Ovary (tissue), 7 donors: ENCODE measurements at regions not wholly inside any gene's neighbourhood (a gene's known extent, or its start where the extent isn't known, plus 50 kb on each side); places are given as distances from the start of the nearest gene placed in this dataset.
"Not testable (repeated sequence)": the region's sequence is repeated elsewhere in the genome, so short reads cannot be mapped to it uniquely, and the experiment has no call there.

Experiments
- DNase-seq, 5 donors: peaks; one replicate each; pipeline ENCODE4 v3.0.0-alpha.2; 2019 to 2020
- H3K27ac ChIP-seq, 2 donors: fragments of 200-600 bp; one replicate each; pipeline versions ENCODE4 v1.5.1 to v1.8.0; 2019 to 2022
- H3K27me3 ChIP-seq: fragments of 200-600 bp; one replicate; pipeline ENCODE4 v1.8.0; 2022
- H3K36me3 ChIP-seq: fragments of 200-600 bp; sonication (generic); one replicate; pipeline ENCODE4 v1.5.1; 2019
- H3K4me1 ChIP-seq: one replicate; pipeline ENCODE4 v1.8.1; 2013; ENCODE audit warnings: mild to moderate bottlenecking, moderate library complexity; ENCODE audit not compliant: insufficient read depth
- H3K4me3 ChIP-seq: fragments of 200-600 bp; sonication (generic); one replicate; pipeline ENCODE4 v1.5.1; 2017
- H3K9me3 ChIP-seq, 2 donors: fragments of 200-600 bp in 1 of 2; sonication (generic) in 1 of 2; one replicate each; pipeline versions ENCODE4 v1.5.1 to v1.8.1; 2013 to 2019; ENCODE audit warnings: mild to moderate bottlenecking in 1 of 2, moderate library complexity in 1 of 2
- EP300 ChIP-seq: sonication (generic); formaldehyde crosslinking; IDR thresholded peaks from one replicate; pipeline ENCODE4 v1.6.1; 2017; ENCODE audit warnings: antibody characterized with exemption
- POLR2A ChIP-seq: fragments of 450-650 bp; IDR thresholded peaks from one replicate; pipeline ENCODE4 v1.6.1; 2017; ENCODE audit warnings: antibody characterized with exemption, mild to moderate bottlenecking, moderate library complexity
- WGBS, 3 donors: extraction: QIAGEN DNeasy Blood & Tissue Kit in 1 of 3; methylation state at CpG; one replicate each; pipeline versions ENCODE4 v1.1.5 to v1.1.7; 2013 to 2017; 5-methylcytosine and 5-hydroxymethylcytosine counted together
- intact Hi-C, 4 donors: fragments of 100-400 bp; cut with DNase I; formaldehyde crosslinking; loops; one replicate each; pipeline versions ENCODE4 v1.11.0 to v1.15.1; 2022 to 2023
- TF ChIP-seq, protein P1 (sequence below), 3 donors: fragments of 450-650 bp in 2 of 3; fragments of 200-600 bp in 1 of 3; IDR thresholded peaks; one replicate each; pipeline versions ENCODE4 v1.5.1 to v1.8.0; 2016 to 2022; ENCODE audit warnings: antibody characterized with exemption in 3 of 3, mild to moderate bottlenecking in 1 of 3
- donor health status: DM: no; HTN: no; CAD: no; lungs with moderate emphysema.
- donor health status: DM: no; HTN: no; CAD: no.
- donor health status: Bipolar disorder and iron deficiency.
- donor health status: DM: no; HTN: no; CAD: no.
- donor health status: DM: yes; HTN: yes; CAD: no.

DNA sequence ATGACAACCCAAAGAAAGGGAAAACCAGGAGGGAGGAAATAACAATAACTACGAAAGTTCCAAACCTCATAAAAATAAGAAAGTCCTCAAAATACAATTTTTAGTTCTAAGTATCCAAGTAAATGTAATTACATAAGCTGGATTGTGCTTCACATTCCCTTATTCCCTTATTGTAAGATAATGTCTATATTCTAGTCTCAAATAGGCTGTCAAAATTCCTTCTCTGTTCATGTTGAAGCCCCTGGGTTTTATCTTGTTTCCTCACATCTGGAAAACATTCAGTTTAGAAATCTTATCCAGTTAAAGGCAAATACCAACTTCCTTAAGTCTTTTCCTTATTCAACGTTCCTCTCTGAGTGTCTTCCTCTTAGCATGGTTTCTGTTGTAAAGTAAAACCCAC lies 282.3 kb downstream of the CD109 start:
- 62 to 66% (median 65%) methylated on average over 2 of the region's 2 CpGs for WGBS, 3 donors
- no peaks in the 10 kb centered on the region for H3K36me3 ChIP-seq
- no peak for DNase-seq
- intact Hi-C loops = no loop called here
- H3K9me3 ChIP-seq = no peaks in the 10 kb centered on the region
- TF ChIP-seq POLR2A (no peak), EP300 (no peak)
- TF ChIP-seq, protein P1, sequence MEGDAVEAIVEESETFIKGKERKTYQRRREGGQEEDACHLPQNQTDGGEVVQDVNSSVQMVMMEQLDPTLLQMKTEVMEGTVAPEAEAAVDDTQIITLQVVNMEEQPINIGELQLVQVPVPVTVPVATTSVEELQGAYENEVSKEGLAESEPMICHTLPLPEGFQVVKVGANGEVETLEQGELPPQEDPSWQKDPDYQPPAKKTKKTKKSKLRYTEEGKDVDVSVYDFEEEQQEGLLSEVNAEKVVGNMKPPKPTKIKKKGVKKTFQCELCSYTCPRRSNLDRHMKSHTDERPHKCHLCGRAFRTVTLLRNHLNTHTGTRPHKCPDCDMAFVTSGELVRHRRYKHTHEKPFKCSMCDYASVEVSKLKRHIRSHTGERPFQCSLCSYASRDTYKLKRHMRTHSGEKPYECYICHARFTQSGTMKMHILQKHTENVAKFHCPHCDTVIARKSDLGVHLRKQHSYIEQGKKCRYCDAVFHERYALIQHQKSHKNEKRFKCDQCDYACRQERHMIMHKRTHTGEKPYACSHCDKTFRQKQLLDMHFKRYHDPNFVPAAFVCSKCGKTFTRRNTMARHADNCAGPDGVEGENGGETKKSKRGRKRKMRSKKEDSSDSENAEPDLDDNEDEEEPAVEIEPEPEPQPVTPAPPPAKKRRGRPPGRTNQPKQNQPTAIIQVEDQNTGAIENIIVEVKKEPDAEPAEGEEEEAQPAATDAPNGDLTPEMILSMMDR (IDR thresholded peaks at IDR 0.05) = no peak
- H3K4me1 ChIP-seq = no peaks in the 10 kb centered on the region
- no peak overlapping the region for H3K27ac ChIP-seq
- H3K27me3 ChIP-seq = no peaks in the 10 kb centered on the region
- no peak overlapping the region for H3K4me3 ChIP-seq

DNA sequence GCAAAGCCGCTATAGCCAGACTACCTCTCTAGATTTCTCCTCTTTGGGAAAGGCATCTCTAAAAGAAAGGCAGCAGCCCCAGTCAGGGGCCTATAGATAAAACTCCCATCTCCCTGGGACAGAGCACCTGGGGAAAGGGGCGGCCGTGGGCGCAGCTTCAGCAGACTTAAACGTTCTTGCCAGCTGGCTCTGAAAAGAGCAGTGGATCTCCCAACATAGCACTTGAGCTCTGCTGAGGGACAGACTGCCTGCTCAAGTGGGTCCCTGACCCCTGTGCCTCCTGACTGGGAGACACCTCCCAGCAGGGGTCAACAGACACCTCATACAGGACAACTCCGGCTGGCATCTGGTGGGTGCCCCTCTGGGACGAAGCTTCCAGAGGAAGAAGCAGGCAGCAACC lies 276.5 kb downstream of the CD109 start:
- intact Hi-C loops = loop anchor here in 1 of 4 donors (5.0 kb wide), 1 partner anchor 1235 kb away; the partner anchor contains the start of gene COL12A1
- not testable (repeated sequence) for H3K27me3 ChIP-seq, H3K4me1 ChIP-seq, H3K36me3 ChIP-seq, DNase-seq, H3K9me3 ChIP-seq, H3K27ac ChIP-seq, H3K4me3 ChIP-seq
- 88 to 95% (median 92%) methylated on average over 7 of the region's 7 CpGs for WGBS, 3 donors

DNA sequence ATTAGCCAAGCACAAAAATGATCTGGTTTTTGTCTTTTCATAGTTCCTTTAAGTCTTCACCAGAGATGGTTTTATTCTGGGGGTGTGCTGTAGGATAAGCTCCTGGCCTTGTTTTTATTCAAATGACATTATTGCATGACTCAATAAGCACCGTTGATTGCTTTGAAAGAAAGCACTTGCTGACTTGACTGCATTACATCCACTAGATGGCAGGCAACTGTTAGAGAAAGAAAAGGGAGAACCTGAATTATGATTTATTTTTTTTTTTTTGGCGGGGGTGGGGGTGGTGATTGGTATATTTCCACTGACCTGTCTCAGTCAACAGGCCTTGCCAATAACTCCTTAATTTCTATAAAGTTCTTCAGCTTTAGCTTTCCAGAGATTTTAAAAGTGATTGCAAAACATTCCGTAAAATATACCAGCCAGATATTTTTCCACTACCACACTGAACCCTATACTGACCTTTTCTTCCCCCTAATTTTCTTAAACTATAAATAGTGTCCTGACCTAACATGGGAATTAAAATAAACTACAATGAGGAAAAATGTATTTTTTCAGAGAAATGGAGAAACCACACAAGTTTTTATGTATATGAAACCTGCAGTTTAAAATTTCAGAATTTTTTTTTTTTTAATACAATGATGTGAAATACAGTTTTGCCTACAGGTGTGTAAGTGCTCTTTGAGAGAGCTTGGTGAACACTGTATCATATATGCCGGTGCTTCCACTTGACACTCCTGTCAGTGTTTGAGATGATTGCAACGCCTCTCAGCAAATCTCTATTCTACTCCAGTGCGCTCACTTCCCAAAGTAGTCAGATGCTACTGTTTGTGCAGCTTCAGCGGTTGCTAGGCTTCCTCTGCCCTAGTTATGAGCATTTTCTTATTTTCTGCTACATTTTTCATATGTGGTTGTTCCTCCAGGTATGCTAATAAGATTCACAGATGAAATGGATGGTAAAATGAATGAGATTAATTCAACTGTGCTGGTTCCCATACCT lies 274.3 kb downstream of the CD109 start:
- Histone ChIP-seq H3K4me3 (no peak overlapping the region), H3K27ac (no peak overlapping the region), H3K4me1 (no peaks in the 10 kb centered on the region), H3K9me3 (no peaks in the 10 kb centered on the region), H3K36me3 (no peaks in the 10 kb centered on the region), H3K27me3 (no peaks in the 10 kb centered on the region)
- DNase-seq = no peak
- intact Hi-C loops = loop anchor here in 2 of 4 donors (5.0 to 10.0 kb wide), 2 partner anchors 1237 to 1245 kb away; partner anchors contain the start of gene COL12A1 (in 1 of the 2)
- 55 to 57% (median 56%) methylated on average over 7 of the region's 7 CpGs for WGBS, 3 donors
- no peak for TF ChIP-seq EP300
- TF ChIP-seq, protein P1 (IDR thresholded peaks at IDR 0.05) = peak in 2 of 3 donors; percentile 10 to 13

DNA sequence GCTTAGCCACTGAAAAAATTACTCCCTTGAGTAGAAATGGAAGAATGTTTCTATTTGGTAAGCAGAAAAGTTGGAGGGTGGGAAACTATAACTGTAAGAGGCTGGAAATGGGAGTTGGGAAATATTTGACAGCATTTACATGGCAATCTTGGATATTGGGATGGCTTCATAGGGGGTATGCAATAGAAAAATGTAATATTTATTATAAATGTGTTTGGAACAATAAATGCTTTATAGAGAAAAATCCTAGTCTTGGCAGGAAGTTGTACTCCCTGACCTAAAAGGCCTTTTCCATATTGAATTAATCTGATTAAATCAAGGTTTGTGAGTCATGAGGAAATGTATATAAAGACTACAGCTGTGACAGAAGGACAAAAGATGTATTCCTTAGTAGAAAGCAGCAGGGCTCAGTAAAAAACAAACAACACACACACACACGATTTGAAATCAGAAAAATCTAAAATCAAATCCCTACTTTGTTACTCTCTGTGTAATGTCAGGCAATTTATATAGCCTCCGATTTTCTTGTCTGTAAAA lies 272.3 kb downstream of the CD109 start:
- Histone ChIP-seq H3K27ac (no peak overlapping the region), H3K27me3 (no peaks in the 10 kb centered on the region), H3K4me3 (no peak overlapping the region), H3K9me3 (no peaks in the 10 kb centered on the region), H3K36me3 (no peaks in the 10 kb centered on the region), H3K4me1 (no peaks in the 10 kb centered on the region)
- intact Hi-C loops = loop anchor here in 1 of 4 donors (10.0 kb wide), 1 partner anchor 1247 kb away; no protein-coding TSS in a partner anchor
- no peak for DNase-seq
- 63 to 73% (median 70%) methylated on average over 2 of the region's 2 CpGs for WGBS, 3 donors
- no peak for TF ChIP-seq POLR2A
- TF ChIP-seq, protein P1 (IDR thresholded peaks at IDR 0.05) = no peak
- TF ChIP-seq EP300 = no peak
